HepG2 (cell line): ENCODE measurements at regions not wholly inside any gene's neighbourhood (a gene's known extent, or its start where the extent isn't known, plus 50 kb on each side); places are given as distances from the start of the nearest gene placed in this dataset.

Experiments
- ATAC-seq: fragments of 200-7000 bp; cut with Tn5 transposase; 3 replicates; pipeline ENCODE4 v1.9.1; 2020; ENCODE audit warnings: mild to moderate bottlenecking, moderate library complexity
- BruUV-seq: library from RNA; stranded (reverse); fragments of 400-500 nt; replicated peaks from 2 replicates; lab custom pipeline; 2021; lab: Mats Ljungman, UMichigan
- CTCF ChIA-PET: fragments of 300-600 bp; formaldehyde crosslinking; extraction: SDS; loops from one replicate; lab custom pipeline; 2021; ENCODE audit warnings: low total read pairs, inconsistent platforms, low intra/inter-chr PET ratio; lab: Yijun Ruan, JAX
- POLR2A ChIA-PET: fragments of 350-600 bp; sonication (Branson Sonifier 250); formaldehyde crosslinking; loops from one replicate; lab custom pipeline; 2020; ENCODE audit warnings: antibody characterized with exemption, inconsistent platforms; lab: Yijun Ruan, JAX
- DNase-seq: peaks from one replicate; pipeline ENCODE4 v3.0.0-alpha.2; 2015; ENCODE audit warnings: low spot score
- FAIRE-seq: peaks from 3 replicates; lab custom pipeline; 2011; peaks lifted over from hg19 to GRCh38; lab: Jason Lieb, UNC
- H2AFZ ChIP-seq: one replicate; pipeline ENCODE4 v1.6.1; 2011; ENCODE audit warnings: low read length, inconsistent platforms
- H3K27ac ChIP-seq: fragments of 300-600 bp; 3 replicates; pipeline ENCODE4 v1.8.0; 2011; ENCODE audit warnings: mixed run types, mild to moderate bottlenecking, mixed read lengths, low read length, inconsistent platforms; ENCODE audit not compliant: insufficient read depth; ENCODE audit errors: extremely low read length
- H3K27me3 ChIP-seq, 2 experiments: fragments of 200-600 bp in 1 of 2; 2 replicates in 1 of 2; 3 replicates in 1 of 2; pipeline versions ENCODE4 v1.6.0 to v1.8.0; 2011; ENCODE audit warnings: low read length in 2 of 2, mild to moderate bottlenecking in 2 of 2, moderate library complexity in 2 of 2, inconsistent platforms in 1 of 2; ENCODE audit not compliant: insufficient read depth in 2 of 2, control insufficient read depth in 1 of 2
- H3K36me3 ChIP-seq, 2 experiments: fragments of 200-600 bp in 1 of 2; replicated peaks in 1 of 2; 2 replicates in 1 of 2; 3 replicates in 1 of 2; pipeline versions ENCODE4 v1.5.1 to v1.8.0; 2011; ENCODE audit warnings: low read length in 2 of 2, inconsistent platforms in 1 of 2; ENCODE audit not compliant: insufficient read depth in 2 of 2, control insufficient read depth in 1 of 2
- H3K4me1 ChIP-seq: 2 replicates; pipeline ENCODE4 v1.5.1; 2012; ENCODE audit warnings: low read length, inconsistent platforms; ENCODE audit not compliant: insufficient read depth
- H3K4me2 ChIP-seq: 2 replicates; pipeline ENCODE4 v1.6.0; 2011; ENCODE audit warnings: low read depth, low read length, inconsistent platforms
- H3K4me3 ChIP-seq, 3 experiments: fragments of 200-600 bp in 1 of 3; sonication (generic), shearing (Covaris generic) in 1 of 3; replicated peaks in 1 of 3; 2 replicates each; pipeline ENCODE4 v1.5.1; 2011 to 2016; ENCODE audit warnings: low read length in 3 of 3, inconsistent platforms in 2 of 3, low read depth in 2 of 3, mild to moderate bottlenecking in 2 of 3, control low read depth in 1 of 3, mixed read lengths in 1 of 3; ENCODE audit not compliant: insufficient read depth in 1 of 3
- H3K79me2 ChIP-seq: one replicate; pipeline ENCODE4 v1.6.1; 2011; ENCODE audit warnings: low read length, inconsistent platforms; ENCODE audit not compliant: insufficient read depth
- H3K9ac ChIP-seq: 2 replicates; pipeline ENCODE4 v1.6.0; 2011; ENCODE audit warnings: mild to moderate bottlenecking, low read depth, low read length, inconsistent platforms; ENCODE audit not compliant: insufficient read depth
- H3K9me3 ChIP-seq: 2 replicates; pipeline ENCODE4 v1.5.1; 2012; ENCODE audit warnings: mild to moderate bottlenecking, low read length
- H4K20me1 ChIP-seq: 2 replicates; pipeline ENCODE4 v1.6.0; 2011; ENCODE audit warnings: inconsistent platforms, mild to moderate bottlenecking, low read length, moderate library complexity; ENCODE audit not compliant: insufficient read depth
- ATM ChIP-seq: fragments of 450-650 bp; IDR thresholded peaks from 2 replicates; pipeline ENCODE4 v1.7.1; 2017; ENCODE audit warnings: mild to moderate bottlenecking, borderline replicate concordance
- DMAP1 ChIP-seq: IDR thresholded peaks from 2 replicates; pipeline ENCODE4 v1.6.1; 2016
- KLF11 ChIP-seq: IDR thresholded peaks from 2 replicates; pipeline ENCODE4 v1.6.1; 2016; ENCODE audit warnings: missing compliant biosample characterization
- SMARCE1 ChIP-seq: fragments of 450-650 bp; IDR thresholded peaks from 2 replicates; pipeline ENCODE4 v1.6.1; 2017; ENCODE audit warnings: borderline replicate concordance
- whole genome bisulfite sequencing: methylation state at CpG from one replicate; pipeline ENCODE4 v1.1.6; 2017; ENCODE audit warnings: low lambda C conversion rate; 5-methylcytosine and 5-hydroxymethylcytosine counted together
- in situ Hi-C: cut with HindIII; loops from 2 replicates; pipeline ENCODE4 v1.10.0; 2017; ENCODE audit warnings: low pct_unique_long_range_greater_than_20kb; ENCODE audit not compliant: extremely low pct_ligation_motif_present
- intact Hi-C: fragments of 100-400 bp; cut with micrococcal nuclease; formaldehyde crosslinking; loops from one replicate; pipeline ENCODE4 v1.10.0; 2022; ENCODE audit not compliant: unreplicated experiment
- TF ChIP-seq, protein P1 (sequence below): sonication (generic); formaldehyde crosslinking; conservative IDR thresholded peaks from 2 replicates; pipeline ENCODE4 v1.4.0; 2020; ENCODE audit warnings: missing genetic modification reagents
- TF ChIP-seq, protein P2 (sequence below): fragments of 450-650 bp; IDR thresholded peaks from 2 replicates; pipeline ENCODE4 v1.6.1; 2016
- TF ChIP-seq, protein P3 (sequence below): IDR thresholded peaks from 2 replicates; pipeline ENCODE4 v1.6.1; 2016; ENCODE audit warnings: missing biosample characterization, missing genetic modification reagents, low read depth
- TF ChIP-seq, protein P4 (sequence below): sonication (generic); formaldehyde crosslinking; IDR thresholded peaks from 2 replicates; pipeline ENCODE4 v1.4.0; 2020; ENCODE audit warnings: missing genetic modification reagents
- TF ChIP-seq, protein P5 (sequence below): sonication (generic); formaldehyde crosslinking; IDR thresholded peaks from 2 replicates; pipeline ENCODE4 v1.5.0; 2020; ENCODE audit warnings: missing genetic modification reagents, mild to moderate bottlenecking, borderline replicate concordance

DNA sequence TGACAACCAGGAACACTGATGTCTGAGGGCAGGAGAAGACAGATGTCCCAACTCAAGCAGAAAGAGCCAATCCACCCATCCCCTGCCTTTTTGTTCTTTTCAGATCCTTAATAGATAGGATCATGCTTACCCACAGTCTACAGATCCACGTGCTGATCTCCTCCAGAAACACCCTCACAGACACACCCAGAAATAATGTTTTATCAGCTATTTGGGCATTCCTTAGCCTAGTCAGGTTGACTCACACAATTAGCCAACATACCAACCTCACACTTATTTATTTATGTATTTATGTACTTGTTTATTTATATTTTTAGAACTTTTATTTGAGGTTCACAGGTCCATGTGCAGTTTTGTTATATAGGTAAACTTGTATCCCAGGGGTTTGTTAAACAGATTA is 151.5 kb upstream of the IL12B start:
- H3K27me3 ChIP-seq = no peaks in the 10 kb centered on the region; a peak in 1 of 5 replicates
- no peak overlapping the region for H3K27ac ChIP-seq
- intact Hi-C loops = no loop called here
- DNase-seq (no peak), ATAC-seq (no peak)
- ChIA-PET POLR2A (no interaction called here), CTCF (no interaction called here)
- BruUV-seq = no TSS peak
- H2AFZ ChIP-seq = no peak overlapping the region
- no peak overlapping the region for H3K4me3 ChIP-seq
- no peaks in the 10 kb centered on the region for H3K79me2 ChIP-seq
- H3K4me2 ChIP-seq = no peak overlapping the region
- H3K36me3 ChIP-seq = no peaks in the 10 kb centered on the region
- H3K9ac ChIP-seq = no peak overlapping the region
- no peaks in the 10 kb centered on the region for H3K4me1 ChIP-seq
- TF ChIP-seq KLF11 (CRISPR knock-in tag) (no peak), DMAP1 (CRISPR knock-in tag) (no peak), SMARCE1 (no peak), ATM (no peak)
- TF ChIP-seq, protein P1, sequence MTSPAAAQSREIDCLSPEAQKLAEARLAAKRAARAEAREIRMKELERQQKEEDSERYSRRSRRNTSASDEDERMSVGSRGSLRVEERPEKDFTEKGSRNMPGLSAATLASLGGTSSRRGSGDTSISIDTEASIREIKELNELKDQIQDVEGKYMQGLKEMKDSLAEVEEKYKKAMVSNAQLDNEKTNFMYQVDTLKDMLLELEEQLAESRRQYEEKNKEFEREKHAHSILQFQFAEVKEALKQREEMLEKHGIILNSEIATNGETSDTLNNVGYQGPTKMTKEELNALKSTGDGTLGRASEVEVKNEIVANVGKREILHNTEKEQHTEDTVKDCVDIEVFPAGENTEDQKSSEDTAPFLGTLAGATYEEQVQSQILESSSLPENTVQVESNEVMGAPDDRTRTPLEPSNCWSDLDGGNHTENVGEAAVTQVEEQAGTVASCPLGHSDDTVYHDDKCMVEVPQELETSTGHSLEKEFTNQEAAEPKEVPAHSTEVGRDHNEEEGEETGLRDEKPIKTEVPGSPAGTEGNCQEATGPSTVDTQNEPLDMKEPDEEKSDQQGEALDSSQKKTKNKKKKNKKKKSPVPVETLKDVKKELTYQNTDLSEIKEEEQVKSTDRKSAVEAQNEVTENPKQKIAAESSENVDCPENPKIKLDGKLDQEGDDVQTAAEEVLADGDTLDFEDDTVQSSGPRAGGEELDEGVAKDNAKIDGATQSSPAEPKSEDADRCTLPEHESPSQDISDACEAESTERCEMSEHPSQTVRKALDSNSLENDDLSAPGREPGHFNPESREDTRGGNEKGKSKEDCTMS (CRISPR knock-in tag) = no peak
- TF ChIP-seq, protein P2, sequence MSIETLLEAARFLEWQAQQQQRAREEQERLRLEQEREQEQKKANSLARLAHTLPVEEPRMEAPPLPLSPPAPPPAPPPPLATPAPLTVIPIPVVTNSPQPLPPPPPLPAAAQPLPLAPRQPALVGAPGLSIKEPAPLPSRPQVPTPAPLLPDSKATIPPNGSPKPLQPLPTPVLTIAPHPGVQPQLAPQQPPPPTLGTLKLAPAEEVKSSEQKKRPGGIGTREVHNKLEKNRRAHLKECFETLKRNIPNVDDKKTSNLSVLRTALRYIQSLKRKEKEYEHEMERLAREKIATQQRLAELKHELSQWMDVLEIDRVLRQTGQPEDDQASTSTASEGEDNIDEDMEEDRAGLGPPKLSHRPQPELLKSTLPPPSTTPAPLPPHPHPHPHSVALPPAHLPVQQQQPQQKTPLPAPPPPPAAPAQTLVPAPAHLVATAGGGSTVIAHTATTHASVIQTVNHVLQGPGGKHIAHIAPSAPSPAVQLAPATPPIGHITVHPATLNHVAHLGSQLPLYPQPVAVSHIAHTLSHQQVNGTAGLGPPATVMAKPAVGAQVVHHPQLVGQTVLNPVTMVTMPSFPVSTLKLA = no peak
- TF ChIP-seq, protein P3, sequence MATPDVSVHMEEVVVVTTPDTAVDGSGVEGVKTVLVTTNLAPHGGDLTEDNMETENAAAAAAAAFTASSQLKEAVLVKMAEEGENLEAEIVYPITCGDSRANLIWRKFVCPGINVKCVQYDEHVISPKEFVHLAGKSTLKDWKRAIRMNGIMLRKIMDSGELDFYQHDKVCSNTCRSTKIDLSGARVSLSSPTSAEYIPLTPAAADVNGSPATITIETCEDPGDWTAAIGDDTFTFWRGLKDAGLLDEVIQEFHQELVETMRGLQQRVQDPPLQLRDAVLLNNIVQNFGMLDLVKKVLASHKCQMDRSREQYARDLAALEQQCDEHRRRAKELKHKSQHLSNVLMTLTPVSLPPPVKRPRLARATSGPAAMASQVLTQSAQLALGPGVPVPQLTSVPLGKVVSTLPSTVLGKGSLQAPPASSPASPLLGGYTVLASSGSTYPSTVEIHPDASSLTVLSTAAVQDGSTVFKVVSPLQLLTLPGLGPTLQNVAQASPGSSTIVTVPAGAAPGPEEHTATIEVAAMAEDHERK (CRISPR knock-in tag) = no peak
- TF ChIP-seq, protein P4, sequence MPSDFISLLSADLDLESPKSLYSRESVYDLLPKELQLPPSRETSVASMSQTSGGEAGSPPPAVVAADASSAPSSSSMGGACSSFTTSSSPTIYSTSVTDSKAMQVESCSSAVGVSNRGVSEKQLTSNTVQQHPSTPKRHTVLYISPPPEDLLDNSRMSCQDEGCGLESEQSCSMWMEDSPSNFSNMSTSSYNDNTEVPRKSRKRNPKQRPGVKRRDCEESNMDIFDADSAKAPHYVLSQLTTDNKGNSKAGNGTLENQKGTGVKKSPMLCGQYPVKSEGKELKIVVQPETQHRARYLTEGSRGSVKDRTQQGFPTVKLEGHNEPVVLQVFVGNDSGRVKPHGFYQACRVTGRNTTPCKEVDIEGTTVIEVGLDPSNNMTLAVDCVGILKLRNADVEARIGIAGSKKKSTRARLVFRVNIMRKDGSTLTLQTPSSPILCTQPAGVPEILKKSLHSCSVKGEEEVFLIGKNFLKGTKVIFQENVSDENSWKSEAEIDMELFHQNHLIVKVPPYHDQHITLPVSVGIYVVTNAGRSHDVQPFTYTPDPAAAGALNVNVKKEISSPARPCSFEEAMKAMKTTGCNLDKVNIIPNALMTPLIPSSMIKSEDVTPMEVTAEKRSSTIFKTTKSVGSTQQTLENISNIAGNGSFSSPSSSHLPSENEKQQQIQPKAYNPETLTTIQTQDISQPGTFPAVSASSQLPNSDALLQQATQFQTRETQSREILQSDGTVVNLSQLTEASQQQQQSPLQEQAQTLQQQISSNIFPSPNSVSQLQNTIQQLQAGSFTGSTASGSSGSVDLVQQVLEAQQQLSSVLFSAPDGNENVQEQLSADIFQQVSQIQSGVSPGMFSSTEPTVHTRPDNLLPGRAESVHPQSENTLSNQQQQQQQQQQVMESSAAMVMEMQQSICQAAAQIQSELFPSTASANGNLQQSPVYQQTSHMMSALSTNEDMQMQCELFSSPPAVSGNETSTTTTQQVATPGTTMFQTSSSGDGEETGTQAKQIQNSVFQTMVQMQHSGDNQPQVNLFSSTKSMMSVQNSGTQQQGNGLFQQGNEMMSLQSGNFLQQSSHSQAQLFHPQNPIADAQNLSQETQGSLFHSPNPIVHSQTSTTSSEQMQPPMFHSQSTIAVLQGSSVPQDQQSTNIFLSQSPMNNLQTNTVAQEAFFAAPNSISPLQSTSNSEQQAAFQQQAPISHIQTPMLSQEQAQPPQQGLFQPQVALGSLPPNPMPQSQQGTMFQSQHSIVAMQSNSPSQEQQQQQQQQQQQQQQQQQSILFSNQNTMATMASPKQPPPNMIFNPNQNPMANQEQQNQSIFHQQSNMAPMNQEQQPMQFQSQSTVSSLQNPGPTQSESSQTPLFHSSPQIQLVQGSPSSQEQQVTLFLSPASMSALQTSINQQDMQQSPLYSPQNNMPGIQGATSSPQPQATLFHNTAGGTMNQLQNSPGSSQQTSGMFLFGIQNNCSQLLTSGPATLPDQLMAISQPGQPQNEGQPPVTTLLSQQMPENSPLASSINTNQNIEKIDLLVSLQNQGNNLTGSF (CRISPR knock-in tag) = no peak
- TF ChIP-seq, protein P5, sequence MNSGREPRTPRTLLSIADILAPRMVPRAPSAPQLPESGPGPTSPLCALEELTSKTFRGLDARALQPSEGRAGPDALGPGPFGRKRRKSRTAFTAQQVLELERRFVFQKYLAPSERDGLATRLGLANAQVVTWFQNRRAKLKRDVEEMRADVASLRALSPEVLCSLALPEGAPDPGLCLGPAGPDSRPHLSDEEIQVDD = no peak
- TF ChIP-seq, all 625 proteins: peak for 0
- FAIRE-seq = no peak
- H3K9me3 ChIP-seq = no peaks in the 10 kb centered on the region
- in situ Hi-C loops = no loop called here
- WGBS = 0% methylated on average over 1 of the region's 1 CpG
- H4K20me1 ChIP-seq = no peaks in the 10 kb centered on the region
